HepG2 (cell line): ENCODE measurements at regions not wholly inside any gene's neighbourhood (a gene's known extent, or its start where the extent isn't known, plus 50 kb on each side); places are given as distances from the start of the nearest gene placed in this dataset.

Experiments used
- ATAC-seq: fragments of 200-7000 bp; cut with Tn5 transposase; 3 replicates; pipeline ENCODE4 v1.9.1; 2020; ENCODE audit warnings: mild to moderate bottlenecking, moderate library complexity
- BruUV-seq: library from RNA; stranded (reverse); fragments of 400-500 nt; replicated peaks from 2 replicates; lab custom pipeline; 2021; lab: Mats Ljungman, UMichigan
- CTCF ChIA-PET: fragments of 300-600 bp; formaldehyde crosslinking; extraction: SDS; loops from one replicate; lab custom pipeline; 2021; ENCODE audit warnings: low total read pairs, inconsistent platforms, low intra/inter-chr PET ratio; lab: Yijun Ruan, JAX
- POLR2A ChIA-PET: fragments of 350-600 bp; sonication (Branson Sonifier 250); formaldehyde crosslinking; loops from one replicate; lab custom pipeline; 2020; ENCODE audit warnings: antibody characterized with exemption, inconsistent platforms; lab: Yijun Ruan, JAX
- DNase-seq: peaks from one replicate; pipeline ENCODE4 v3.0.0-alpha.2; 2015; ENCODE audit warnings: low spot score
- FAIRE-seq: peaks from 3 replicates; lab custom pipeline; 2011; peaks lifted over from hg19 to GRCh38; lab: Jason Lieb, UNC
- H2AFZ ChIP-seq: one replicate; pipeline ENCODE4 v1.6.1; 2011; ENCODE audit warnings: low read length, inconsistent platforms
- H3K27ac ChIP-seq: fragments of 300-600 bp; 3 replicates; pipeline ENCODE4 v1.8.0; 2011; ENCODE audit warnings: mixed run types, mild to moderate bottlenecking, mixed read lengths, low read length, inconsistent platforms; ENCODE audit not compliant: insufficient read depth; ENCODE audit errors: extremely low read length
- H3K27me3 ChIP-seq, 2 experiments: fragments of 200-600 bp in 1 of 2; 2 replicates in 1 of 2; 3 replicates in 1 of 2; pipeline versions ENCODE4 v1.6.0 to v1.8.0; 2011; ENCODE audit warnings: low read length in 2 of 2, mild to moderate bottlenecking in 2 of 2, moderate library complexity in 2 of 2, inconsistent platforms in 1 of 2; ENCODE audit not compliant: insufficient read depth in 2 of 2, control insufficient read depth in 1 of 2
- H3K36me3 ChIP-seq, 2 experiments: fragments of 200-600 bp in 1 of 2; replicated peaks in 1 of 2; 2 replicates in 1 of 2; 3 replicates in 1 of 2; pipeline versions ENCODE4 v1.5.1 to v1.8.0; 2011; ENCODE audit warnings: low read length in 2 of 2, inconsistent platforms in 1 of 2; ENCODE audit not compliant: insufficient read depth in 2 of 2, control insufficient read depth in 1 of 2
- H3K4me1 ChIP-seq: 2 replicates; pipeline ENCODE4 v1.5.1; 2012; ENCODE audit warnings: low read length, inconsistent platforms; ENCODE audit not compliant: insufficient read depth
- H3K4me2 ChIP-seq: 2 replicates; pipeline ENCODE4 v1.6.0; 2011; ENCODE audit warnings: low read depth, low read length, inconsistent platforms
- H3K4me3 ChIP-seq, 3 experiments: fragments of 200-600 bp in 1 of 3; sonication (generic), shearing (Covaris generic) in 1 of 3; replicated peaks in 1 of 3; 2 replicates each; pipeline ENCODE4 v1.5.1; 2011 to 2016; ENCODE audit warnings: low read length in 3 of 3, inconsistent platforms in 2 of 3, low read depth in 2 of 3, mild to moderate bottlenecking in 2 of 3, control low read depth in 1 of 3, mixed read lengths in 1 of 3; ENCODE audit not compliant: insufficient read depth in 1 of 3
- H3K79me2 ChIP-seq: one replicate; pipeline ENCODE4 v1.6.1; 2011; ENCODE audit warnings: low read length, inconsistent platforms; ENCODE audit not compliant: insufficient read depth
- H3K9ac ChIP-seq: 2 replicates; pipeline ENCODE4 v1.6.0; 2011; ENCODE audit warnings: mild to moderate bottlenecking, low read depth, low read length, inconsistent platforms; ENCODE audit not compliant: insufficient read depth
- H3K9me3 ChIP-seq: 2 replicates; pipeline ENCODE4 v1.5.1; 2012; ENCODE audit warnings: mild to moderate bottlenecking, low read length
- H4K20me1 ChIP-seq: 2 replicates; pipeline ENCODE4 v1.6.0; 2011; ENCODE audit warnings: inconsistent platforms, mild to moderate bottlenecking, low read length, moderate library complexity; ENCODE audit not compliant: insufficient read depth
- ELF4 ChIP-seq: sonication (generic); formaldehyde crosslinking; IDR thresholded peaks from 2 replicates; pipeline ENCODE4 v1.5.0; 2020; ENCODE audit warnings: missing genetic modification reagents, mild to moderate bottlenecking, moderate library complexity, borderline replicate concordance
- FOXP1 ChIP-seq, 2 experiments: fragments of 450-650 bp in 1 of 2; IDR thresholded peaks; 2 replicates each; pipeline ENCODE4 v1.6.1; 2017 to 2018; ENCODE audit warnings: antibody characterized with exemption in 1 of 2
- PBX3 ChIP-seq: sonication (generic); formaldehyde crosslinking; IDR thresholded peaks from 2 replicates; pipeline ENCODE4 v1.8.1; 2023; ENCODE audit warnings: missing genetic modification reagents, inconsistent platforms, borderline replicate concordance
- ZKSCAN8 ChIP-seq: IDR thresholded peaks from 2 replicates; pipeline ENCODE4 v1.6.1; 2016; ENCODE audit warnings: borderline replicate concordance, missing genetic modification reagents, missing compliant biosample characterization
- ZNF124 ChIP-seq: sonication (generic); formaldehyde crosslinking; IDR thresholded peaks from 2 replicates; pipeline ENCODE4 v1.4.0; 2020; ENCODE audit warnings: missing genetic modification reagents
- ZNF275 ChIP-seq: sonication (generic); formaldehyde crosslinking; IDR thresholded peaks from 2 replicates; pipeline ENCODE4 v1.8.0; 2022; ENCODE audit warnings: missing genetic modification reagents, mild to moderate bottlenecking, inconsistent platforms, borderline replicate concordance
- ZNF44 ChIP-seq: sonication (generic); formaldehyde crosslinking; IDR thresholded peaks from 2 replicates; pipeline ENCODE4 v1.5.1; 2020; ENCODE audit warnings: mild to moderate bottlenecking, missing genetic modification reagents
- ZNF776 ChIP-seq: sonication (generic); formaldehyde crosslinking; IDR thresholded peaks from 2 replicates; pipeline ENCODE4 v1.4.0; 2020; ENCODE audit warnings: mild to moderate bottlenecking, missing genetic modification reagents
- WGBS: methylation state at CpG from one replicate; pipeline ENCODE4 v1.1.6; 2017; ENCODE audit warnings: low lambda C conversion rate; 5-methylcytosine and 5-hydroxymethylcytosine counted together
- in situ Hi-C: cut with HindIII; loops from 2 replicates; pipeline ENCODE4 v1.10.0; 2017; ENCODE audit warnings: low pct_unique_long_range_greater_than_20kb; ENCODE audit not compliant: extremely low pct_ligation_motif_present
- intact Hi-C: fragments of 100-400 bp; cut with micrococcal nuclease; formaldehyde crosslinking; loops from one replicate; pipeline ENCODE4 v1.10.0; 2022; ENCODE audit not compliant: unreplicated experiment

- in situ Hi-C loops (no loop called here), intact Hi-C loops (no loop called here)
- Histone ChIP-seq H3K4me2 (no peak overlapping the region), H3K27me3 (no peaks in the 10 kb centered on the region; a peak in 1 of 5 replicates), H3K4me3 (no peak overlapping the region), H3K9ac (no peak overlapping the region), H3K36me3 (no peaks in the 10 kb centered on the region), H2AFZ (no peak overlapping the region), H3K79me2 (no peaks in the 10 kb centered on the region), H3K27ac (no peak overlapping the region), H3K4me1 (no peaks in the 10 kb centered on the region), H4K20me1 (no peaks in the 10 kb centered on the region), H3K9me3 (no peaks in the 10 kb centered on the region)
- BruUV-seq: no TSS peak
- POLR2A ChIA-PET: no interaction called here
- WGBS: 20% methylated on average over 3 of the region's 3 CpGs
- CTCF ChIA-PET: no interaction called here
- FAIRE-seq (no peak), ATAC-seq (no peak), DNase-seq (no peak)
- TF ChIP-seq ELF4 (CRISPR knock-in tag): no peak
Observed at GRCh38 chr2:136505462-136505861, 259.9 kb upstream of the THSD7B start.

- BruUV-seq: no TSS peak
- CTCF ChIA-PET: no interaction called here
- TF ChIP-seq ZKSCAN8 (CRISPR knock-in tag): no peak
- no peak for TF ChIP-seq PBX3 (CRISPR knock-in tag)
- TF ChIP-seq ZNF275: no peak
- no peak for TF ChIP-seq ZNF124 (CRISPR knock-in tag)
- no peak for TF ChIP-seq FOXP1 (IDR thresholded peaks at IDR 0.05)
- TF ChIP-seq FOXP1 (CRISPR knock-in tag; IDR thresholded peaks at IDR 0.05): no peak
- no peak for TF ChIP-seq ZNF776 (CRISPR knock-in tag)
- no peak for TF ChIP-seq ZNF44 (CRISPR knock-in tag)
Observed at GRCh38 chr2:136502660-136503059, 262.7 kb upstream of the THSD7B start.

More at GRCh38 chr2:136502660-136503059, 262.7 kb upstream of the THSD7B start:
- Histone ChIP-seq H3K4me3 (no peak overlapping the region), H3K79me2 (no peaks in the 10 kb centered on the region), H3K4me1 (no peaks in the 10 kb centered on the region), H3K36me3 (no peaks in the 10 kb centered on the region), H2AFZ (no peak overlapping the region), H3K27ac (no peak overlapping the region), H3K27me3 (no peaks in the 10 kb centered on the region; a peak in 1 of 5 replicates), H3K9me3 (no peaks in the 10 kb centered on the region), H4K20me1 (no peaks in the 10 kb centered on the region), H3K4me2 (no peak overlapping the region), H3K9ac (no peak overlapping the region)
- intact Hi-C loops (no loop called here), in situ Hi-C loops (no loop called here)
- POLR2A ChIA-PET: no interaction called here
- DNase-seq (no peak), ATAC-seq (no peak), FAIRE-seq (no peak)
